ENCODE measurements at regions not wholly inside any gene's neighbourhood (a gene's known extent, or its start where the extent isn't known, plus 50 kb on each side); places are given as distances from the start of the nearest gene placed in this dataset.

- Histone ChIP-seq H3K4me3 (ENCODE audit: low read length) (no peak overlapping the region), H4K20me1 (ENCODE audit: insufficient read depth) (no peaks in the 10 kb centered on the region), H3F3A (ENCODE audit: insufficient read depth, low read length, poor library complexity, severe bottlenecking) (no peaks in the 10 kb centered on the region), H3K27ac (ENCODE audit: low read length) (no peak overlapping the region), H2AFZ (ENCODE audit: low read depth, low read length) (no peak overlapping the region), H3K36me3 (ENCODE audit: insufficient read depth, low read length) (no peaks in the 10 kb centered on the region), H3K27me3 (ENCODE audit: insufficient read depth, low read depth, low read length) (no peaks in the 10 kb centered on the region), H3K79me2 (replicated peaks; ENCODE audit: insufficient read depth, low read length) (no peaks in the 10 kb centered on the region), H3K9me2 (ENCODE audit: insufficient read depth, low read length) (no peaks in the 10 kb centered on the region), H3K9ac (ENCODE audit: low read length) (no peak overlapping the region), H3K9me3 (ENCODE audit: low read length) (no peaks in the 10 kb centered on the region), H3K4me2 (ENCODE audit: low read length) (no peak overlapping the region)
- no peak for TF ChIP-seq EP300 (conservative IDR thresholded peaks at IDR 0.05; ENCODE audit: poor library complexity, severe bottlenecking)
- no peak for TF ChIP-seq EZH2 (IDR thresholded peaks at IDR 0.05; ENCODE audit: borderline replicate concordance, insufficient read depth, low read length, poor library complexity, severe bottlenecking)
- TF ChIP-seq SMC3 (conservative IDR thresholded peaks at IDR 0.05; ENCODE audit: poor library complexity): no peak
- no peak for TF ChIP-seq RAD21 (conservative IDR thresholded peaks at IDR 0.05)
- TF ChIP-seq TAF1 (IDR thresholded peaks at IDR 0.05; ENCODE audit: low read depth): no peak
- TF ChIP-seq CTCF (IDR thresholded peaks at IDR 0.05; ENCODE audit: poor library complexity, severe bottlenecking): no peak
- TF ChIP-seq MXI1 (conservative IDR thresholded peaks at IDR 0.05; ENCODE audit: poor library complexity, severe bottlenecking): no peak
- no peak for TF ChIP-seq POLR2AphosphoS5 (IDR thresholded peaks at IDR 0.05)
- TF ChIP-seq, protein P1, sequence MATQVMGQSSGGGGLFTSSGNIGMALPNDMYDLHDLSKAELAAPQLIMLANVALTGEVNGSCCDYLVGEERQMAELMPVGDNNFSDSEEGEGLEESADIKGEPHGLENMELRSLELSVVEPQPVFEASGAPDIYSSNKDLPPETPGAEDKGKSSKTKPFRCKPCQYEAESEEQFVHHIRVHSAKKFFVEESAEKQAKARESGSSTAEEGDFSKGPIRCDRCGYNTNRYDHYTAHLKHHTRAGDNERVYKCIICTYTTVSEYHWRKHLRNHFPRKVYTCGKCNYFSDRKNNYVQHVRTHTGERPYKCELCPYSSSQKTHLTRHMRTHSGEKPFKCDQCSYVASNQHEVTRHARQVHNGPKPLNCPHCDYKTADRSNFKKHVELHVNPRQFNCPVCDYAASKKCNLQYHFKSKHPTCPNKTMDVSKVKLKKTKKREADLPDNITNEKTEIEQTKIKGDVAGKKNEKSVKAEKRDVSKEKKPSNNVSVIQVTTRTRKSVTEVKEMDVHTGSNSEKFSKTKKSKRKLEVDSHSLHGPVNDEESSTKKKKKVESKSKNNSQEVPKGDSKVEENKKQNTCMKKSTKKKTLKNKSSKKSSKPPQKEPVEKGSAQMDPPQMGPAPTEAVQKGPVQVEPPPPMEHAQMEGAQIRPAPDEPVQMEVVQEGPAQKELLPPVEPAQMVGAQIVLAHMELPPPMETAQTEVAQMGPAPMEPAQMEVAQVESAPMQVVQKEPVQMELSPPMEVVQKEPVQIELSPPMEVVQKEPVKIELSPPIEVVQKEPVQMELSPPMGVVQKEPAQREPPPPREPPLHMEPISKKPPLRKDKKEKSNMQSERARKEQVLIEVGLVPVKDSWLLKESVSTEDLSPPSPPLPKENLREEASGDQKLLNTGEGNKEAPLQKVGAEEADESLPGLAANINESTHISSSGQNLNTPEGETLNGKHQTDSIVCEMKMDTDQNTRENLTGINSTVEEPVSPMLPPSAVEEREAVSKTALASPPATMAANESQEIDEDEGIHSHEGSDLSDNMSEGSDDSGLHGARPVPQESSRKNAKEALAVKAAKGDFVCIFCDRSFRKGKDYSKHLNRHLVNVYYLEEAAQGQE (IDR thresholded peaks at IDR 0.05; ENCODE audit: borderline replicate concordance): no peak
These were observed 88.3 kb downstream of the MYCN start for GRCh38 chr2:16028644-16029043.

DNA sequence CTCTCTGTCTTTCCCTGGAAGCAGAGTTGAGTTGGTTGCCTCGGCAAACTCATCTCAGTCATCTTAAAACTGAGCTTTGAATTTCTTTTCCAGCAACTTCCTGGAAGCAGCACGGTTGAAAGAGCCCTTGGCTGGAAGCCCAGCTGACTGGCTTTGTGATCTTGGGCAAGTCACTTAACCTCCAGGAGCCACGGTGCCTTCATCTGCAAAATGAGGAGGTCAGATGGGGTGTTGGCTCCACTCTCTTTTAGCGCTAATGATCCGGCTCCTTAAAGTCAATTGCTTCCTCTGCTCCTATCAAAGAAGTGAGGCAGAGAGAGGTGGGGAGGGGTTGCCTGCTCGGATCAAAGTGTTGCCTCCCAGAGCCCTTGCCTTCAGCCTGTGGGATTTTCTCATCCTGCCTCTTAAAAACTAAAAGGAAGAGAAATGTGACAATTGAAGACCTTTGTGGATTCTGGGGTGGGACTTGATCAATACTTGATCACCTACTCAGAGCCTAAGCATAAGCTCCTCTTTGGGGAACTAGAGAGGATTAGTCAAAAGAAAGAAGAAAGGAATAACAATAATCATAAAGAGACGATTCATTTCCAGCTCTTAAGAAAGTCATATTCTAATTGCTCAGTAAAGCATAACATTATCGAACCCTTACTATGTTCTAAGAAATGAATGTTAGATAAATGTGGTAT lies 86.6 kb downstream of the MYCN start:
- Histone ChIP-seq H3K9me3 (ENCODE audit: low read length) (no peaks in the 10 kb centered on the region), H4K20me1 (ENCODE audit: insufficient read depth) (no peaks in the 10 kb centered on the region), H3K4me2 (ENCODE audit: low read length) (no peak overlapping the region), H3K9ac (ENCODE audit: low read length) (no peak overlapping the region), H3K4me3 (ENCODE audit: low read length) (no peak overlapping the region), H3K9me2 (ENCODE audit: insufficient read depth, low read length) (no peaks in the 10 kb centered on the region), H3K36me3 (ENCODE audit: insufficient read depth, low read length) (no peaks in the 10 kb centered on the region), H2AFZ (ENCODE audit: low read depth, low read length) (no peak overlapping the region), H3K27ac (ENCODE audit: low read length) (no peak overlapping the region), H3F3A (ENCODE audit: insufficient read depth, low read length, poor library complexity, severe bottlenecking) (no peaks in the 10 kb centered on the region), H3K79me2 (replicated peaks; ENCODE audit: insufficient read depth, low read length) (no peaks in the 10 kb centered on the region), H3K27me3 (ENCODE audit: insufficient read depth, low read depth, low read length) (no peaks in the 10 kb centered on the region)
- TF ChIP-seq SMC3 (conservative IDR thresholded peaks at IDR 0.05; ENCODE audit: poor library complexity) (no peak), CTCF (IDR thresholded peaks at IDR 0.05; ENCODE audit: poor library complexity, severe bottlenecking) (no peak), TAF1 (IDR thresholded peaks at IDR 0.05; ENCODE audit: low read depth) (no peak), RAD21 (conservative IDR thresholded peaks at IDR 0.05) (no peak), MXI1 (conservative IDR thresholded peaks at IDR 0.05; ENCODE audit: poor library complexity, severe bottlenecking) (no peak), EP300 (conservative IDR thresholded peaks at IDR 0.05; ENCODE audit: poor library complexity, severe bottlenecking) (no peak), EZH2 (IDR thresholded peaks at IDR 0.05; ENCODE audit: borderline replicate concordance, insufficient read depth, low read length, poor library complexity, severe bottlenecking) (no peak), POLR2AphosphoS5 (IDR thresholded peaks at IDR 0.05) (no peak)
- TF ChIP-seq, protein P1 (IDR thresholded peaks at IDR 0.05; ENCODE audit: borderline replicate concordance): no peak
